Suprapubic skin (tissue), 4 donors: ENCODE measurements at regions not wholly inside any gene's neighbourhood (a gene's known extent, or its start where the extent isn't known, plus 50 kb on each side); places are given as distances from the start of the nearest gene placed in this dataset.

ENCODE experiments used
- DNase-seq, 2 donors: peaks; one replicate each; pipeline ENCODE4 v3.0.0-alpha.2; 2019; ENCODE audit warnings: low spot score in 2 of 2
- H3K27ac ChIP-seq: fragments of 200-600 bp; sonication (generic); one replicate; pipeline ENCODE4 v1.5.1; 2019
- H3K27me3 ChIP-seq: fragments of 200-600 bp; sonication (generic); one replicate; pipeline ENCODE4 v1.5.1; 2019
- H3K36me3 ChIP-seq: fragments of 200-600 bp; sonication (generic); one replicate; pipeline ENCODE4 v1.5.1; 2019
- H3K4me1 ChIP-seq: fragments of 200-600 bp; sonication (generic); one replicate; pipeline ENCODE4 v1.5.1; 2019
- H3K4me3 ChIP-seq: fragments of 200-600 bp; sonication (generic); one replicate; pipeline ENCODE4 v1.5.1; 2019; ENCODE audit warnings: mild to moderate bottlenecking
- H3K9me3 ChIP-seq: fragments of 200-600 bp; sonication (generic); one replicate; pipeline ENCODE4 v1.5.1; 2019
- CTCF ChIP-seq, 2 donors: fragments of 200-600 bp in 1 of 2; fragments of 450-650 bp in 1 of 2; sonication (generic) in 1 of 2; IDR thresholded peaks; one replicate each; pipeline ENCODE4 v1.5.1; 2016 to 2019; ENCODE audit warnings: antibody characterized with exemption in 2 of 2, mild to moderate bottlenecking in 1 of 2, moderate library complexity in 1 of 2
- EP300 ChIP-seq: sonication (generic); formaldehyde crosslinking; IDR thresholded peaks from one replicate; pipeline ENCODE4 v1.6.1; 2017; ENCODE audit warnings: antibody characterized with exemption
- POLR2A ChIP-seq, 2 donors: fragments of 450-650 bp; IDR thresholded peaks; one replicate each; pipeline ENCODE4 v1.6.1; 2017; ENCODE audit warnings: antibody characterized with exemption in 2 of 2, mild to moderate bottlenecking in 2 of 2, moderate library complexity in 2 of 2
- POLR2AphosphoS5 ChIP-seq, 3 donors: sonication (generic); formaldehyde crosslinking; IDR thresholded peaks; one replicate each; pipeline ENCODE4 v1.6.1; 2017; ENCODE audit warnings: antibody characterized with exemption in 3 of 3
- WGBS: methylation state at CpG from one replicate; pipeline ENCODE4 v1.1.5; 2018; 5-methylcytosine and 5-hydroxymethylcytosine counted together

DNA sequence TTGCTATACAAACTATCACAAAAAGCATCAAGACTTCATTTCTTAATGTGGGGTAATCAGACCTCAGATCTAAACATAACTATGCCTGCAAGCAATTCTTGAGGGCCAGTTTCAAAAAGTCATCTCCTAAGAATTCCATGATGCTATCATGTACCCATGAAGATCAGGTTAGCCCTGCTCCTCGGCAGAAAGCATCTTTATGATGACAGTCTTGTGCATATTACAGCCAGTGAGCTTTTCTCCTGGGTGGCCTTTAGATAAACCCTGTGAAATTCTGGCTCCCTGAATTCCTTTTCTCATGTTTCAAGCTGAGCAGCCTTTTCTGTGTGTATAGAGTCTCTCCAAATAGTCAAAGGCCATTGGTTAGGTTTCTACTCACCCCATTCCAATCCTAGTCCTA lies 201.9 kb upstream of the MCTP2 start:
- WGBS, result 30% methylated on average over 1 of the region's 1 CpG
- no peak for TF ChIP-seq CTCF (IDR thresholded peaks at IDR 0.05)
- no peak for TF ChIP-seq POLR2AphosphoS5 (IDR thresholded peaks at IDR 0.05)
- no peak for TF ChIP-seq POLR2A (IDR thresholded peaks at IDR 0.05)
- TF ChIP-seq EP300, result no peak
- H3K4me1 ChIP-seq, result peaks cover 5% of the 10 kb centered on the region

DNA sequence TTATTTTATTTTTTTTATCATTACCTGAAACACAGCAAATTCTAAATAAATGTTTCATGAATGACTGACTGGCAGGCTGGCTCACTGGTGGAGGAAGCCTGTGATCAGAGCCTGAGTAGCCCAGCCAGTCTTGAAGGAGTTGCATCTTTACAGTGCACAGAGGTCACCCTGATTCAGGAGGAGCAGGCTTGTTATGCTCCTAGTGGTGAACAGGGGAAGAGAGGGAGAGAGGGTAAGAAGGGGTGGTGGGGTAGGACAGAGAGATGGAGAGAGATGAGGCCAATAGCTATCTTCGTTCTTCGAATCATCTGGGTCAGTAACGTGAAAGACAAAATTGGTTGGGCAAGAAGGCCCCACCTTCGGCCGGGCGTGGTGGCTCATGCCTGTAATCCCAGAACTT lies 202.6 kb upstream of the MCTP2 start:
- no peak for TF ChIP-seq CTCF (IDR thresholded peaks at IDR 0.05)
- no peak for TF ChIP-seq POLR2A (IDR thresholded peaks at IDR 0.05)
- no peak for TF ChIP-seq POLR2AphosphoS5 (IDR thresholded peaks at IDR 0.05)
- no peak for TF ChIP-seq EP300
- no peak for DNase-seq
- Histone ChIP-seq H3K4me3 (no peak overlapping the region), H3K9me3 (no peaks in the 10 kb centered on the region), H3K27me3 (no peaks in the 10 kb centered on the region), H3K4me1 (peaks cover 9% of the 10 kb centered on the region), H3K36me3 (no peaks in the 10 kb centered on the region), H3K27ac (no peak overlapping the region)
- WGBS, result 94% methylated on average over 6 of the region's 6 CpGs

More for the DNA sequence above, 201.9 kb upstream of the MCTP2 start:
- H3K36me3 ChIP-seq, result no peaks in the 10 kb centered on the region
- H3K9me3 ChIP-seq, result no peaks in the 10 kb centered on the region
- no peak overlapping the region for H3K27ac ChIP-seq
- no peak overlapping the region for H3K4me3 ChIP-seq
- H3K27me3 ChIP-seq, result no peaks in the 10 kb centered on the region
- DNase-seq, result no peak

DNA sequence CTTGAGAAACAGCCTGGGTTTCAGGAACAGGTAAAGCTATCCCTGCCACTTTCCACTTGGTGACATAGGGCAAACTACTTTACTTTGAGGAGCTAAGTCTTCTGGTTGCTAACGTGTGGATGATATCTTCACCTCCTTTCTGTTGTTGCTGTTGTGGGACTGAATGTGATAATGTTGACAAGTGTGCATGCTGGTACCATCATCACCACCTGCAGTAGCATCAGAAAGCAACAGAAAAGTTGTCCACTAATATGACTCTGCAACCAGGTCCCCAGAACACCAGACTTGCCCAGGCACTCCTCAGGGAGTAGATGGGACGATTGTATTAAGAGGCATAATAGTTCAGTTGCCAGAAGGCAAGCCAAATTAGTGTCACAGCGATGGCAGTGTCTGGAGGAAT lies 203.2 kb upstream of the MCTP2 start:
- H3K4me1 ChIP-seq, result peaks cover 13% of the 10 kb centered on the region
- H3K27ac ChIP-seq, result no peak overlapping the region
- H3K4me3 ChIP-seq, result no peak overlapping the region
- no peak for DNase-seq
- TF ChIP-seq CTCF (IDR thresholded peaks at IDR 0.05), result no peak
- no peak for TF ChIP-seq EP300
- no peak for TF ChIP-seq POLR2A (IDR thresholded peaks at IDR 0.05)
- no peak for TF ChIP-seq POLR2AphosphoS5 (IDR thresholded peaks at IDR 0.05)
- no peaks in the 10 kb centered on the region for H3K36me3 ChIP-seq
- WGBS, result 84% methylated on average over 3 of the region's 3 CpGs
- no peaks in the 10 kb centered on the region for H3K9me3 ChIP-seq
- H3K27me3 ChIP-seq, result no peaks in the 10 kb centered on the region

DNA sequence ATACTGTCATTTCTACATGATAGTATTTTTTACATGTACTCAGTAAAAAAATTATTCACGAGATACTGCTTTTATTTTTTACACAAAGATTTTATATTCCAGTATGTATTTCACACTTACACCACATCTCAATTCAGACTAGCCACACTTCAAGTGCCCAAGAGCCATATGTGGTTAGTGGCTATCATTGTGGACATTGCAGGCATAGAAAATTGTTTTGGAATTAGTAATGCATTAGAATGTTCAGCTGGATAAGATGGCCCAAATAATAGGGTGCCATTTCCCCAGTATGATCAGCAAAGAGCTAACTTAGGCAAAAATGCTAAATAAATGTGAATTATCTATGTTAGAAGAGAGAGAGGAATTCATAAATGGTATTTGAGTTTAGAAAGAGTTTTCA lies 203.8 kb upstream of the MCTP2 start:
- no peak overlapping the region for H3K4me3 ChIP-seq
- H3K36me3 ChIP-seq, result no peaks in the 10 kb centered on the region
- H3K27me3 ChIP-seq, result no peaks in the 10 kb centered on the region
- no peaks in the 10 kb centered on the region for H3K9me3 ChIP-seq
- peaks cover 14% of the 10 kb centered on the region for H3K4me1 ChIP-seq
- no peak for DNase-seq
- 83% methylated on average over 1 of the region's 1 CpG for WGBS
- no peak overlapping the region for H3K27ac ChIP-seq
- TF ChIP-seq POLR2AphosphoS5 (IDR thresholded peaks at IDR 0.05) (no peak), EP300 (no peak), POLR2A (IDR thresholded peaks at IDR 0.05) (no peak), CTCF (IDR thresholded peaks at IDR 0.05) (no peak)

GRCh38 chr15:94026458-94027304 lies 204.7 kb upstream of the MCTP2 start:
- DNase-seq, result no peak

More at GRCh38 chr15:94026458-94027304, 204.7 kb upstream of the MCTP2 start:
- TF ChIP-seq POLR2AphosphoS5 (IDR thresholded peaks at IDR 0.05), result no peak
- Histone ChIP-seq H3K36me3 (no peaks in the 10 kb centered on the region), H3K27me3 (no peaks in the 10 kb centered on the region), H3K27ac (no peak overlapping the region), H3K9me3 (no peaks in the 10 kb centered on the region), H3K4me1 (peaks cover 14% of the 10 kb centered on the region), H3K4me3 (no peak overlapping the region)
- 23% methylated on average over 2 of the region's 2 CpGs for WGBS
